ENCODE measurements at regions not wholly inside any gene's neighbourhood (a gene's known extent, or its start where the extent isn't known, plus 50 kb on each side); places are given as distances from the start of the nearest gene placed in this dataset.
"Not testable (repeated sequence)": the region's sequence is repeated elsewhere in the genome, so short reads cannot be mapped to it uniquely, and the experiment has no call there.

- DNase-seq = not testable (repeated sequence)
Observed at GRCh38 chr5:177857642-177858200, 75.0 kb upstream of the FAM153A start.

- not testable (repeated sequence) for DNase-seq
Observed at GRCh38 chr5:177856474-177856873, 73.8 kb upstream of the FAM153A start.

- not testable (repeated sequence) for DNase-seq
Observed at GRCh38 chr5:177847914-177848313, 65.2 kb upstream of the FAM153A start.

- not testable (repeated sequence) for DNase-seq
Observed at GRCh38 chr5:177846598-177846997, 63.9 kb upstream of the FAM153A start.

- not testable (repeated sequence) for DNase-seq
Observed at GRCh38 chr5:177845906-177846305, 63.2 kb upstream of the FAM153A start.

GRCh38 chr5:177836191-177836590 is 53.5 kb upstream of the FAM153A start:
- DNase-seq = peak; percentile 8 to 19
